Ovary (tissue), 3 donors: ENCODE measurements at regions not wholly inside any gene's neighbourhood (a gene's known extent, or its start where the extent isn't known, plus 50 kb on each side); places are given as distances from the start of the nearest gene placed in this dataset.

ENCODE experiments used
- CTCF ChIP-seq, 3 donors: fragments of 450-650 bp in 2 of 3; fragments of 200-600 bp in 1 of 3; IDR thresholded peaks; one replicate each; pipeline versions ENCODE4 v1.5.1 to v1.8.0; 2016 to 2022; ENCODE audit warnings: antibody characterized with exemption in 3 of 3, mild to moderate bottlenecking in 1 of 3
- EP300 ChIP-seq: sonication (generic); formaldehyde crosslinking; IDR thresholded peaks from one replicate; pipeline ENCODE4 v1.6.1; 2017; ENCODE audit warnings: antibody characterized with exemption
- POLR2A ChIP-seq: fragments of 450-650 bp; IDR thresholded peaks from one replicate; pipeline ENCODE4 v1.6.1; 2017; ENCODE audit warnings: antibody characterized with exemption, mild to moderate bottlenecking, moderate library complexity
- donor health status: DM: no; HTN: no; CAD: no.

GRCh38 chr16:14373406-14373805, 256.7 kb downstream of the PARN start:
- TF ChIP-seq CTCF (IDR thresholded peaks at IDR 0.05) (no peak), EP300 (no peak), POLR2A (no peak)
